ENCODE measurements at regions not wholly inside any gene's neighbourhood (a gene's known extent, or its start where the extent isn't known, plus 50 kb on each side); places are given as distances from the start of the nearest gene placed in this dataset.

DNA sequence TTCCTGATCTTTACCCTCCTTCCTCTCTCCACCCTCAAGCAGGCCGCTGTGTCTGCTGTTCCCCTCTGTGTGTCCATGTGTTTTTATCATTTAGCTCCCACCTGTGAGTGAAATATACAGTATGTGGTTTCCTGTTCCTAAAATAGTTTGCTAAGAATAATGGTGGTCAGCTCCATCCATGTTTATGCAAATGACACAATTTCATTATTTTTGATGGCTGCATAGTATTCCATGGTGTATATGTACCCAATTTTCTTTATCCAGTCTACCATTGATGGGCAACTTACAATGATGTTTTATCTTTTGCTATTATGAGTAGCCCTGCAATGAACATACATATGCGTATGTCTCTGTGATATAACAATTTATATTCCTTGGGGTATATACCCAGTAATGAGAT lies 133.4 kb upstream of the RGS18 start:
- Histone ChIP-seq H3K27me3 (ENCODE audit: control insufficient read depth, insufficient read depth, low read length) (no peaks in the 10 kb centered on the region), H3K4me3 (replicated peaks in 1 of 4; ENCODE audit: control extremely low read depth in 1 of 4, insufficient read depth in 1 of 4, low read depth in 3 of 4, low read length in 4 of 4) (no peak overlapping the region), H3K27ac (ENCODE audit: insufficient read depth, low read length) (no peak overlapping the region), H4K20me1 (ENCODE audit: control insufficient read depth, extremely low read depth, insufficient read depth, low read length) (no peaks in the 10 kb centered on the region), H3K4me1 (ENCODE audit: control insufficient read depth, extremely low read depth, insufficient read depth, low read length) (no peaks in the 10 kb centered on the region), H3K79me2 (ENCODE audit: control insufficient read depth, insufficient read depth, low read length) (no peaks in the 10 kb centered on the region), H3K36me3 (ENCODE audit: control insufficient read depth, insufficient read depth, low read length) (no peaks in the 10 kb centered on the region), H3K4me2 (ENCODE audit: extremely low read depth, insufficient read depth, low read length) (no peak overlapping the region), H3K9ac (ENCODE audit: insufficient read depth, low read length) (no peak overlapping the region), H3K9me3 (ENCODE audit: control insufficient read depth, insufficient read depth, low read depth, low read length) (no peaks in the 10 kb centered on the region), H2AFZ (ENCODE audit: low read length) (no peak overlapping the region)
- TF ChIP-seq, protein P1, sequence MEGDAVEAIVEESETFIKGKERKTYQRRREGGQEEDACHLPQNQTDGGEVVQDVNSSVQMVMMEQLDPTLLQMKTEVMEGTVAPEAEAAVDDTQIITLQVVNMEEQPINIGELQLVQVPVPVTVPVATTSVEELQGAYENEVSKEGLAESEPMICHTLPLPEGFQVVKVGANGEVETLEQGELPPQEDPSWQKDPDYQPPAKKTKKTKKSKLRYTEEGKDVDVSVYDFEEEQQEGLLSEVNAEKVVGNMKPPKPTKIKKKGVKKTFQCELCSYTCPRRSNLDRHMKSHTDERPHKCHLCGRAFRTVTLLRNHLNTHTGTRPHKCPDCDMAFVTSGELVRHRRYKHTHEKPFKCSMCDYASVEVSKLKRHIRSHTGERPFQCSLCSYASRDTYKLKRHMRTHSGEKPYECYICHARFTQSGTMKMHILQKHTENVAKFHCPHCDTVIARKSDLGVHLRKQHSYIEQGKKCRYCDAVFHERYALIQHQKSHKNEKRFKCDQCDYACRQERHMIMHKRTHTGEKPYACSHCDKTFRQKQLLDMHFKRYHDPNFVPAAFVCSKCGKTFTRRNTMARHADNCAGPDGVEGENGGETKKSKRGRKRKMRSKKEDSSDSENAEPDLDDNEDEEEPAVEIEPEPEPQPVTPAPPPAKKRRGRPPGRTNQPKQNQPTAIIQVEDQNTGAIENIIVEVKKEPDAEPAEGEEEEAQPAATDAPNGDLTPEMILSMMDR (conservative IDR thresholded peaks at IDR 0.05 in 1 of 2, IDR thresholded peaks at IDR 0.05 in 1 of 2; ENCODE audit: low read depth in 1 of 2, low read length in 2 of 2): no peak
- TF ChIP-seq EZH2 (IDR thresholded peaks at IDR 0.05; ENCODE audit: low read length, missing control alignments): no peak
- no peak for DNase-seq (ENCODE audit: low read depth in 2 of 2)

DNA sequence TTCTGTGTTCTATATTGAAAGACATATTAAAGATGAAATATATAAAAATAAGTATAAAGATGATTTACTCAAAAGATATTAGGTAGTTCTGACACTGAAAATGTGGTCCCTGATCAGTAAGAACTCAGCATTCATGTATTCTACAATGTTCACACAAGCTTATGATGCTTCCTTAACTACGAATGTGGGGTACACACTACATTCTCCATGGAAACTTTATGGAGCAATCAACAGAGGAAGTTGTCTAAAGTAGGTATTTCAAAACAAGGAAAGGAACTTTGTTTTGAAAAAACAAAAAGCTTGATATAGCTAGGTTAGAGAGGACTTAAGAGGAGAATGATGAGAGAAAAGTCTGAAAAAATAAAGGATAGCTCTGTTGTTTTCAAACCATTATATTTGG lies 119.7 kb upstream of the RGS18 start:
- no peak for DNase-seq (ENCODE audit: low read depth in 2 of 2)
- no peaks in the 10 kb centered on the region for H4K20me1 ChIP-seq (ENCODE audit: control insufficient read depth, extremely low read depth, insufficient read depth, low read length)
- H3K4me1 ChIP-seq (ENCODE audit: control insufficient read depth, extremely low read depth, insufficient read depth, low read length): no peaks in the 10 kb centered on the region
- no peak overlapping the region for H3K27ac ChIP-seq (ENCODE audit: insufficient read depth, low read length)
- no peaks in the 10 kb centered on the region for H3K79me2 ChIP-seq (ENCODE audit: control insufficient read depth, insufficient read depth, low read length)
- no peak overlapping the region for H2AFZ ChIP-seq (ENCODE audit: low read length)
- no peak overlapping the region for H3K4me3 ChIP-seq (replicated peaks in 1 of 4; ENCODE audit: control extremely low read depth in 1 of 4, insufficient read depth in 1 of 4, low read depth in 3 of 4, low read length in 4 of 4)
- H3K36me3 ChIP-seq (ENCODE audit: control insufficient read depth, insufficient read depth, low read length): no peaks in the 10 kb centered on the region
- no peaks in the 10 kb centered on the region for H3K27me3 ChIP-seq (ENCODE audit: control insufficient read depth, insufficient read depth, low read length)
- H3K9ac ChIP-seq (ENCODE audit: insufficient read depth, low read length): no peak overlapping the region
- no peak overlapping the region for H3K4me2 ChIP-seq (ENCODE audit: extremely low read depth, insufficient read depth, low read length)
- H3K9me3 ChIP-seq (ENCODE audit: control insufficient read depth, insufficient read depth, low read depth, low read length): no peaks in the 10 kb centered on the region
- TF ChIP-seq EZH2 (IDR thresholded peaks at IDR 0.05; ENCODE audit: low read length, missing control alignments): no peak
- TF ChIP-seq, protein P1 (conservative IDR thresholded peaks at IDR 0.05 in 1 of 2, IDR thresholded peaks at IDR 0.05 in 1 of 2; ENCODE audit: low read depth in 1 of 2, low read length in 2 of 2): no peak

DNA sequence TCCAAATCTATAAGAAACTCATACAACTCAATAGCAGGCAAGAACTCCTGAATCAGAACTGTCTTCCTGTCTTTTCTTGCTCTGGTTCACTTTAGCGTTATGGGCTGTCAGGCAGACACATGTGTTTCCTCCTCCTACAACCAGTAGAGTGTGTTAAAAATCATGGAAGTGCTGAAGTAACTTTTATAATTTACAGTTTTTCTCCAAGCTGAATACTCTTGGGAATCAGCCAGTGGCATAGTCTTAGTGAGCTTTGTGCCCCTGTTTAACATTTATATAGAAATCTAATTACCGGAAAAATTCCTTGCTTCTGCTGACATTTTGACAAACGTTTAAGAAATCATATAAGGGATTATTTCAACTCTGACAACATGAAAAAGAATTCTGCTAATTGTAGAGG lies 113.1 kb upstream of the RGS18 start:
- H3K79me2 ChIP-seq (ENCODE audit: control insufficient read depth, insufficient read depth, low read length): no peaks in the 10 kb centered on the region
- H4K20me1 ChIP-seq (ENCODE audit: control insufficient read depth, extremely low read depth, insufficient read depth, low read length): no peaks in the 10 kb centered on the region
- H2AFZ ChIP-seq (ENCODE audit: low read length): no peak overlapping the region
- no peak overlapping the region for H3K9ac ChIP-seq (ENCODE audit: insufficient read depth, low read length)
- H3K4me3 ChIP-seq (replicated peaks in 1 of 4; ENCODE audit: control extremely low read depth in 1 of 4, insufficient read depth in 1 of 4, low read depth in 3 of 4, low read length in 4 of 4): no peak overlapping the region
- no peak overlapping the region for H3K4me2 ChIP-seq (ENCODE audit: extremely low read depth, insufficient read depth, low read length)
- no peaks in the 10 kb centered on the region for H3K4me1 ChIP-seq (ENCODE audit: control insufficient read depth, extremely low read depth, insufficient read depth, low read length)
- TF ChIP-seq, protein P1 (conservative IDR thresholded peaks at IDR 0.05 in 1 of 2, IDR thresholded peaks at IDR 0.05 in 1 of 2; ENCODE audit: low read depth in 1 of 2, low read length in 2 of 2): no peak
- TF ChIP-seq EZH2 (IDR thresholded peaks at IDR 0.05; ENCODE audit: low read length, missing control alignments): no peak
- no peaks in the 10 kb centered on the region for H3K36me3 ChIP-seq (ENCODE audit: control insufficient read depth, insufficient read depth, low read length)
- H3K27ac ChIP-seq (ENCODE audit: insufficient read depth, low read length): no peak overlapping the region
- H3K9me3 ChIP-seq (ENCODE audit: control insufficient read depth, insufficient read depth, low read depth, low read length): no peaks in the 10 kb centered on the region
- H3K27me3 ChIP-seq (ENCODE audit: control insufficient read depth, insufficient read depth, low read length): no peaks in the 10 kb centered on the region
- DNase-seq (ENCODE audit: low read depth in 2 of 2): no peak

Measured in fibroblast of lung (primary cell).